Spleen (tissue), 11 donors: ENCODE measurements at regions not wholly inside any gene's neighbourhood (a gene's known extent, or its start where the extent isn't known, plus 50 kb on each side); places are given as distances from the start of the nearest gene placed in this dataset.

Experiments used
- DNase-seq: peaks from one replicate; pipeline ENCODE4 v3.0.0-alpha.2; 2020
- H3K27ac ChIP-seq, 8 donors: fragments of 200-600 bp; sonication (generic) in 7 of 8; 1 replicate in 4 of 8; 2 replicates in 4 of 8; pipeline versions ENCODE4 v1.5.0 to v1.8.0; 2016 to 2021; ENCODE audit warnings: inconsistent platforms in 4 of 8, mild to moderate bottlenecking in 4 of 8, moderate library complexity in 1 of 8
- H3K27me3 ChIP-seq, 7 donors: fragments of 200-600 bp; sonication (generic) in 6 of 7; replicated peaks in 1 of 7; 1 replicate in 4 of 7; 2 replicates in 3 of 7; pipeline versions ENCODE4 v1.5.0 to v1.8.0; 2016 to 2021; ENCODE audit warnings: inconsistent platforms in 3 of 7, mild to moderate bottlenecking in 1 of 7
- H3K36me3 ChIP-seq, 6 donors: fragments of 200-600 bp; sonication (generic) in 5 of 6; 1 replicate in 4 of 6; 2 replicates in 2 of 6; pipeline versions ENCODE4 v1.5.0 to v1.8.0; 2016 to 2021; ENCODE audit warnings: inconsistent platforms in 2 of 6
- H3K4me1 ChIP-seq, 6 donors: fragments of 200-600 bp; sonication (generic) in 5 of 6; 1 replicate in 3 of 6; 2 replicates in 3 of 6; pipeline versions ENCODE4 v1.5.0 to v1.8.0; 2016 to 2021; ENCODE audit warnings: inconsistent platforms in 3 of 6
- H3K4me3 ChIP-seq, 8 donors: fragments of 200-600 bp; sonication (generic) in 7 of 8; 1 replicate in 4 of 8; 2 replicates in 4 of 8; pipeline versions ENCODE4 v1.5.0 to v1.8.0; 2016 to 2021; ENCODE audit warnings: inconsistent platforms in 4 of 8, mild to moderate bottlenecking in 4 of 8, moderate library complexity in 2 of 8
- H3K9me3 ChIP-seq, 8 donors: fragments of 200-600 bp; sonication (generic) in 7 of 8; 1 replicate in 4 of 8; 2 replicates in 4 of 8; pipeline versions ENCODE4 v1.5.0 to v1.8.0; 2016 to 2021; ENCODE audit warnings: inconsistent platforms in 4 of 8
- CTCF ChIP-seq, 11 experiments: fragments of 200-600 bp in 7 of 11; fragments of 450-650 bp in 4 of 11; sonication (generic) in 4 of 11; IDR thresholded peaks in 8 of 11; conservative IDR thresholded peaks in 3 of 11; 1 replicate in 7 of 11; 2 replicates in 4 of 11; pipeline versions ENCODE4 v1.4.0 to v1.8.0; 2016 to 2021; ENCODE audit warnings: antibody characterized with exemption in 11 of 11, inconsistent platforms in 4 of 11, mild to moderate bottlenecking in 1 of 11
- POLR2A ChIP-seq, 3 donors: fragments of 450-650 bp; IDR thresholded peaks; one replicate each; pipeline ENCODE4 v1.5.1; 2017; ENCODE audit warnings: antibody characterized with exemption in 3 of 3, mild to moderate bottlenecking in 1 of 3
- POLR2AphosphoS5 ChIP-seq, 3 donors: sonication (generic); formaldehyde crosslinking; IDR thresholded peaks; one replicate each; pipeline ENCODE4 v1.5.1; 2017; ENCODE audit warnings: antibody characterized with exemption in 3 of 3
- WGBS, 5 donors: extraction: QIAGEN DNeasy Blood & Tissue Kit in 3 of 5; methylation state at CpG; one replicate each; pipeline versions ENCODE4 v1.1.5 to v1.1.7; 2013 to 2018; 5-methylcytosine and 5-hydroxymethylcytosine counted together
- intact Hi-C: fragments of 100-400 bp; cut with DNase I; formaldehyde crosslinking; loops from one replicate; pipeline ENCODE4 v1.15.0; 2023; ENCODE audit warnings: low total_unique reads
- donor health status: healthy with polysubstance abuse.
- donor health status: DM: no; HTN: no; CAD: no; lungs with moderate emphysema.
- donor health status: DM: no; HTN: no; CAD: no.
- donor health status: Bipolar disorder and iron deficiency.
- donor health status: healthy.
- donor health status: DM: no; HTN: no; CAD: no.
- donor health status: DM: yes; HTN: yes; CAD: no.

- 44 to 60% (median 57%) methylated on average over 5 of the region's 5 CpGs for WGBS, 5 donors
Measured at GRCh38 chr16:55037966-55038365, 107.3 kb downstream of the IRX5 start.

GRCh38 chr16:55039042-55039441 lies 108.4 kb downstream of the IRX5 start:
- Histone ChIP-seq H3K4me3 (no peak overlapping the region), H3K36me3 (no peaks in the 10 kb centered on the region), H3K4me1 (no peaks in the 10 kb centered on the region), H3K27ac (no peak overlapping the region), H3K9me3 (no peaks in the 10 kb centered on the region), H3K27me3 (peaks cover 0 to 36% (median 0%) of the 10 kb centered on the region in 7 donors)
- 60 to 87% (median 80%) methylated on average over 6 of the region's 6 CpGs for WGBS, 5 donors
- no peak for DNase-seq
- no peak for TF ChIP-seq CTCF (IDR thresholded peaks at IDR 0.05 in 8 of 11, conservative IDR thresholded peaks at IDR 0.05 in 3 of 11)
- TF ChIP-seq POLR2AphosphoS5 (IDR thresholded peaks at IDR 0.05), result no peak
- no peak for TF ChIP-seq POLR2A (IDR thresholded peaks at IDR 0.05)
- intact Hi-C loops, result no loop called here

More at GRCh38 chr16:55037966-55038365, 107.3 kb downstream of the IRX5 start:
- Histone ChIP-seq H3K27ac (no peak overlapping the region), H3K4me3 (no peak overlapping the region), H3K27me3 (peaks cover 0 to 35% (median 0%) of the 10 kb centered on the region in 7 donors), H3K4me1 (no peaks in the 10 kb centered on the region), H3K9me3 (no peaks in the 10 kb centered on the region), H3K36me3 (no peaks in the 10 kb centered on the region)
- no peak for DNase-seq
- intact Hi-C loops, result no loop called here
- no peak for TF ChIP-seq POLR2A (IDR thresholded peaks at IDR 0.05)

GRCh38 chr16:55039511-55039910 lies 108.8 kb downstream of the IRX5 start:
- no peaks in the 10 kb centered on the region for H3K4me1 ChIP-seq
- H3K27me3 ChIP-seq, result peaks cover 0 to 41% (median 0%) of the 10 kb centered on the region in 7 donors
- intact Hi-C loops, result no loop called here
- DNase-seq, result no peak
- WGBS, 5 donors, result 86 to 93% (median 88%) methylated on average over 6 of the region's 6 CpGs
- H3K36me3 ChIP-seq, result no peaks in the 10 kb centered on the region
- TF ChIP-seq POLR2AphosphoS5 (IDR thresholded peaks at IDR 0.05) (no peak), CTCF (IDR thresholded peaks at IDR 0.05 in 8 of 11, conservative IDR thresholded peaks at IDR 0.05 in 3 of 11) (no peak)
- no peak overlapping the region for H3K27ac ChIP-seq
- no peak overlapping the region for H3K4me3 ChIP-seq
- no peaks in the 10 kb centered on the region for H3K9me3 ChIP-seq

- peak; percentile 31 for DNase-seq
- WGBS, 5 donors, result 67 to 82% (median 75%) methylated on average over 7 to 8 of the region's 8 CpGs
- H3K27me3 ChIP-seq, result peaks cover 0 to 45% (median 0%) of the 10 kb centered on the region in 7 donors
- H3K9me3 ChIP-seq, result no peaks in the 10 kb centered on the region
- H3K27ac ChIP-seq, result no peak overlapping the region
- TF ChIP-seq POLR2A (IDR thresholded peaks at IDR 0.05) (no peak), CTCF (IDR thresholded peaks at IDR 0.05 in 8 of 11, conservative IDR thresholded peaks at IDR 0.05 in 3 of 11) (no peak), POLR2AphosphoS5 (IDR thresholded peaks at IDR 0.05) (no peak)
- H3K36me3 ChIP-seq, result no peaks in the 10 kb centered on the region
- no peak overlapping the region for H3K4me3 ChIP-seq
- intact Hi-C loops, result no loop called here
- H3K4me1 ChIP-seq, result no peaks in the 10 kb centered on the region
Measured at GRCh38 chr16:55039931-55040330, 109.3 kb downstream of the IRX5 start.
